Inflammatory macrophage treated with lipopolysaccharide for 1 hour (primary cell): ENCODE measurements at regions not wholly inside any gene's neighbourhood (a gene's known extent, or its start where the extent isn't known, plus 50 kb on each side); places are given as distances from the start of the nearest gene placed in this dataset.

Experiments used
- DNase-seq, 2 donors: peaks; one replicate each; pipeline ENCODE4 v3.0.0-alpha.2; 2020 to 2022

- no peak for DNase-seq
Observed at GRCh38 chr10:88211230-88211629, 347.8 kb downstream of the PTEN start.

DNA sequence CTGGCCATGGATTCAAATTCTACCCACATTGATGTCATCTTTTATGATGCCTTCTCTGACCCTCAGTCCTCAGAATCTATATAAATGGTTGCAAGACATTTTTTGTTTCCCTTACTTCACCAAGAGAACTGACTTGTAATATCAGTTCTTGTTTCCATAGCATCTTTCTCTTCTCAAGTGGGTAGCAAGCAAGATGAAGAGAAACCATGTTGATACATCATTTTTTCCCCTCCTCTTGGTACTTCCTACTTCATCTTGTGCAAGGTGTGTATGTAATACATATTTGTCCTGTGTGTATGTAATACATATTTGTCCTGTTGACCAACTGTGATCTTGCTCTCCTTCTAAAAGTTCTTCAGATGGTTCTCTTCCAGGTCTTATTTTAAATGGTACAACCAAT lies 348.6 kb downstream of the PTEN start:
- no peak for DNase-seq

DNA sequence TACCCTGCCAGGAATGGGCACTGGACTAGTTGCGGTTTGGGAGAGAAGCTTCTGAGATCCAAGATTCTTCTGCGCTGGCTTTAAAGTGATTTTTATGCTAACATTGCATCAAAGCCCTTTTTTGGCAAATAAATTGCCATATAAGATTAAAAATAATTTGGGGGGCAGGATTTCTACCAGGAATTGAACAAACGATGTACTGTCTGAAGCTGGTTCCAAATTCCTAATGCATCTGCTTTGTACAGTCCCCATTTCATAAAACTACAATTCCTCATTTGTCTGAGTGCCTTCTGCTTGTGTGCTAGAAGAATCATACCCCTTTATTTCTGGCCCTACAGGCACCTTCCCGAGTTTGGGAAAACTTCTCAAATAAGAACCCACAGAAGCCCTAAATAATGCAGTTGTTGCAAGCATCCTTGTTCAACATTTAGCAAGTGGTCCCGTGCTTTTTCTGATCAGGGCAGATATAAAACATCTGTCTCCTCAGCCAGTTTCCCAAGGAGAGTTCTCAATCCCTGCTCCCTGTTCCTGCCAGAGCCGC lies 349.7 kb downstream of the PTEN start:
- DNase-seq: no peak

DNA sequence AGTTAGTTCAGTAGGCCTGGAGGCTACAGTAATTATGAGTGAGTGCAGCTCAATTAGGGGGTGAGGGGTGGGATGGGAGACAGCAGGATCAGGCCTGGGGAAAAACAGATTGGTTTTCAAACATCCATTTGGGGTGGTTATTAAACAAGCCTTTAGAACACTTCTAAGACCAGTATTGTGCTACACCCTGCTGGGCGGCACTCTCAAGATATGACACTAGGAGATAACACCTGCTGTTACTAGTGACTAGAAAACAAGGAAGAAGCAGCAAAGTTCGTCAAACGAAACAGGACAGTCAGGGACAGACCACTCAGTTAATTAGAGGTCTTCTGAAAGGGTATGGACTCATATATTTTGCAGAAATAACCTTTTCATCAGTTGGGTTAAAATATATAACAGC lies 353.6 kb downstream of the PTEN start:
- DNase-seq: no peak

GRCh38 chr10:88218362-88218761 lies 354.9 kb downstream of the PTEN start:
- DNase-seq: no peak

DNA sequence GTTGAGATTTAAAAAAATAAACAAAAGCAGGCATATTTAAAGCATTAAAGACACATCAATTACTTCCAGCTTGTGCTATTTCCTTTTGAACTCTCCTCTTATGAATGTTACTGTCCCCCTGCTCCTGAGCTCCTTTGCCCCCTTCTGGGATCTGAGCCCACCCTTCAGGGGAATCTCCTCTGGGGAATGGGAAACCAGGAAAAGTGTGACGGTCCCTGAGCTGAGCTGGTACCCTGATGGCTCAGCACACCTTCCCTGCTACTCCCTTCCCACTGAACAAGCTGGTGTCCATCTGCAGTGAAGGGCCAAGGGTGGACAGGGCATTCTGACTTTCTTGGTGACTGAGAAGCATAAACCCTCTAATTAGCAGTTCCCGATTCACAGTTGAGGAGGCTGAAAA lies 356.3 kb downstream of the PTEN start:
- DNase-seq: no peak

- no peak for DNase-seq
Observed at GRCh38 chr10:88221010-88221973, 357.9 kb downstream of the PTEN start.

GRCh38 chr10:88222881-88223280 lies 359.5 kb downstream of the PTEN start:
- no peak for DNase-seq
